Transverse colon (tissue), 4 donors: ENCODE measurements at regions not wholly inside any gene's neighbourhood (a gene's known extent, or its start where the extent isn't known, plus 50 kb on each side); places are given as distances from the start of the nearest gene placed in this dataset.

Experiments used
- DNase-seq: peaks from one replicate; pipeline ENCODE4 v3.0.0-alpha.2; 2019
- H3K27ac ChIP-seq, 4 donors: fragments of 200-600 bp; sonication (generic); 2 replicates each; pipeline ENCODE4 v1.5.1; 2016 to 2018; ENCODE audit warnings: inconsistent platforms in 4 of 4
- H3K27me3 ChIP-seq: fragments of 200-600 bp; sonication (generic); 2 replicates; pipeline ENCODE4 v1.5.1; 2017; ENCODE audit warnings: inconsistent platforms
- H3K36me3 ChIP-seq, 4 donors: fragments of 200-600 bp; sonication (generic); 2 replicates each; pipeline ENCODE4 v1.5.1; 2017 to 2019; ENCODE audit warnings: inconsistent platforms in 4 of 4
- H3K4me1 ChIP-seq, 4 donors: fragments of 200-600 bp; sonication (generic); 2 replicates each; pipeline ENCODE4 v1.5.1; 2017 to 2020; ENCODE audit warnings: inconsistent platforms in 4 of 4
- H3K4me3 ChIP-seq, 4 donors: fragments of 200-600 bp; sonication (generic); 1 replicate in 1 of 4; 2 replicates in 3 of 4; pipeline versions ENCODE4 v1.5.1 to v1.6.1; 2017 to 2019; ENCODE audit warnings: inconsistent platforms in 4 of 4
- H3K9me3 ChIP-seq, 2 donors: fragments of 200-600 bp; sonication (generic); 2 replicates each; pipeline ENCODE4 v1.5.1; 2017 to 2019; ENCODE audit warnings: inconsistent platforms in 2 of 2
- EP300 ChIP-seq: sonication (generic); formaldehyde crosslinking; IDR thresholded peaks from one replicate; pipeline ENCODE4 v1.6.1; 2017; ENCODE audit warnings: antibody characterized with exemption, low read depth
- POLR2A ChIP-seq: fragments of 450-650 bp; IDR thresholded peaks from one replicate; pipeline ENCODE4 v1.6.1; 2016; ENCODE audit warnings: antibody characterized with exemption, mild to moderate bottlenecking, moderate library complexity
- POLR2AphosphoS5 ChIP-seq, 3 donors: sonication (generic); formaldehyde crosslinking; IDR thresholded peaks; one replicate each; pipeline ENCODE4 v1.6.1; 2016; ENCODE audit warnings: antibody characterized with exemption in 3 of 3
- WGBS, 2 donors: methylation state at CpG; one replicate each; pipeline ENCODE4 v1.1.5; 2018; ENCODE audit warnings: low coverage in 1 of 2; 5-methylcytosine and 5-hydroxymethylcytosine counted together
- in situ Hi-C, 4 donors: fragments of 200-750 bp; cut with MboI; loops; one replicate each; pipeline versions ENCODE4 v1.15.0 to v1.15.1; 2017; ENCODE audit warnings: low sequenced_read_pairs in 3 of 4, low pct_ligation_motif_present in 1 of 4, low pct_unique_long_range_greater_than_20kb in 1 of 4
- intact Hi-C: fragments of 100-400 bp; cut with DNase I; formaldehyde crosslinking; loops from one replicate; pipeline ENCODE4 v1.15.1; 2023; ENCODE audit warnings: low total_unique reads
- TF ChIP-seq, protein P1 (sequence below), 5 experiments: fragments of 200-600 bp in 3 of 5; fragments of 450-650 bp in 2 of 5; sonication (generic) in 3 of 5; IDR thresholded peaks; 1 replicate in 2 of 5; 2 replicates in 3 of 5; pipeline ENCODE4 v1.5.1; 2016 to 2017; ENCODE audit warnings: antibody characterized with exemption in 5 of 5, inconsistent platforms in 3 of 5, mild to moderate bottlenecking in 2 of 5, moderate library complexity in 1 of 5

DNA sequence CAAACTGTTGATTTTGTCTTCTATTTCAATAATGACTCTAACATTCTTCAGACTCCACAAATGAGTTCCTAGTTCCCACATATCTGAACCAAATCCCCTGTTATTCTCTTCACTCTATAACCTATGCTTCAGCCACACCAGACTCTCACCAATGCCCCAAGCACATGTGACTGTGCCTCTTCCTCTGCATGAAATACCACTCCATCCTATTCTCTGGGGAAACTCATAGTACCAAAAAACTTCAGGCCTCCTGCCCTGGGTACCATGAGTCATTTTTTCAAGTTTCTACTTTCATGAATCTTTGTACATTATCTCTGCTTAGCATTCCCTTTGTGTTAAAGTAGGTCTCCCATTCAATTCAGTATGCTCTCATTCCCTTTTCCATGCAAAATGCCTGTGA, 353.2 kb downstream of the ZEB2 start:
- Histone ChIP-seq H3K27ac (no peak overlapping the region), H3K9me3 (no peaks in the 10 kb centered on the region), H3K4me1 (no peaks in the 10 kb centered on the region), H3K4me3 (no peak overlapping the region), H3K36me3 (no peaks in the 10 kb centered on the region), H3K27me3 (no peaks in the 10 kb centered on the region)
- in situ Hi-C loops (no loop called here), intact Hi-C loops (no loop called here)
- no peak for TF ChIP-seq EP300
- TF ChIP-seq, protein P1, sequence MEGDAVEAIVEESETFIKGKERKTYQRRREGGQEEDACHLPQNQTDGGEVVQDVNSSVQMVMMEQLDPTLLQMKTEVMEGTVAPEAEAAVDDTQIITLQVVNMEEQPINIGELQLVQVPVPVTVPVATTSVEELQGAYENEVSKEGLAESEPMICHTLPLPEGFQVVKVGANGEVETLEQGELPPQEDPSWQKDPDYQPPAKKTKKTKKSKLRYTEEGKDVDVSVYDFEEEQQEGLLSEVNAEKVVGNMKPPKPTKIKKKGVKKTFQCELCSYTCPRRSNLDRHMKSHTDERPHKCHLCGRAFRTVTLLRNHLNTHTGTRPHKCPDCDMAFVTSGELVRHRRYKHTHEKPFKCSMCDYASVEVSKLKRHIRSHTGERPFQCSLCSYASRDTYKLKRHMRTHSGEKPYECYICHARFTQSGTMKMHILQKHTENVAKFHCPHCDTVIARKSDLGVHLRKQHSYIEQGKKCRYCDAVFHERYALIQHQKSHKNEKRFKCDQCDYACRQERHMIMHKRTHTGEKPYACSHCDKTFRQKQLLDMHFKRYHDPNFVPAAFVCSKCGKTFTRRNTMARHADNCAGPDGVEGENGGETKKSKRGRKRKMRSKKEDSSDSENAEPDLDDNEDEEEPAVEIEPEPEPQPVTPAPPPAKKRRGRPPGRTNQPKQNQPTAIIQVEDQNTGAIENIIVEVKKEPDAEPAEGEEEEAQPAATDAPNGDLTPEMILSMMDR (IDR thresholded peaks at IDR 0.05): no peak
- no peak for DNase-seq

DNA sequence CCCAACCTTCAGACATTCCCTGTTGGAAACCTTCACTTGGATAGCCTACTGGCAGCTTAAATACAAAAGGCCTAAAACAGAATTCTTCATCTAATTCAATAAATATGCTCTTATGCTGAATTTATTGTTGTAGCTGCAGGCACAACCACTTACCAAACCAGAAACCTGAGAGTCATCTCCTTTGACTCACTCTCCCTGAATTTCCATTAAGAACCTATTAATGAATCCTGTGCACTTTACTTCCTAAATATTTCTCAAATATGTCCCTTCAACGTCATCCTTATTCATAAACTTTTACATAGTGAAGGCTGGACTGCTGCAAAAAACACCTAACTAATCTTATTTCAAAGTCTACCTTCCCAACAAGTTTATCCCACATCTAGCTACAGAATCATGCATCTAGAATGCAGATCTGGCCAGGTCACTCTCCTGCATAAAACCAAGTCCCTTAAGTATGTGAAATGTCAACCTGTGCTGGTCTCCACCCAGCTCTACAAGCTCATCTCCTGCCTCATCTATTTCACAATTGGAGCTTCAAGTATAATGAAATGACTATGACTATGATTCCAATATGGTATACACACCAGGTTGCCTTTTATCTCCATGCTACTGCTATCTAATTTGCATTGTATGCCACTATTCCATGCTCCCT, 354.2 kb downstream of the ZEB2 start:
- intact Hi-C loops (no loop called here), in situ Hi-C loops (no loop called here)
- no peak for DNase-seq
- H3K4me1 ChIP-seq: no peaks in the 10 kb centered on the region
- no peak overlapping the region for H3K4me3 ChIP-seq
- no peaks in the 10 kb centered on the region for H3K9me3 ChIP-seq
- H3K27me3 ChIP-seq: no peaks in the 10 kb centered on the region
- 94 to 100% methylated on average over 1 of the region's 1 CpG for WGBS, 2 donors
- TF ChIP-seq, protein P1 (IDR thresholded peaks at IDR 0.05): no peak
- TF ChIP-seq EP300 (no peak), POLR2A (no peak), POLR2AphosphoS5 (IDR thresholded peaks at IDR 0.05) (no peak)
- H3K27ac ChIP-seq: no peak overlapping the region
- H3K36me3 ChIP-seq: no peaks in the 10 kb centered on the region

DNA sequence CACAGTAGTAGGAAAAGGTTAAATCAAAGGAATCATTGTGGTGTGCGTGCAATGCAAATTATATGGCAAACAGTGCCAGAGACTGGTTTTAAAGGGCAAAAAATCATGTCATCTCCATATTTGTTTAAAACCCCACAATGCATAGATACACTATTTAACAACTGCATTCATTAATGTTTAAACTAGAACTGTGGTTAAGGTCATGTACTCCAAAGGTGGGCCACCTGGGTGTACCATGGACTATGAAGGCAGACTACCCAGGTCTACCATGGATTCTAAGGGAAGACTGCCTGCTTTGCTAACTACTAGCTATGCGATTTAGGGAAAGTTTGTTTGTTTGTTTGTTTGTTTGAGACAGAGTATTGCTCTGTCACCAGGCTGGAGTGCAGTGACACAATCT, 356.3 kb downstream of the ZEB2 start:
- H3K4me3 ChIP-seq: no peak overlapping the region
- in situ Hi-C loops: no loop called here
- DNase-seq: no peak
- TF ChIP-seq, protein P1 (IDR thresholded peaks at IDR 0.05): no peak
- TF ChIP-seq POLR2A: no peak
- no peak for TF ChIP-seq EP300
- TF ChIP-seq POLR2AphosphoS5 (IDR thresholded peaks at IDR 0.05): no peak
- H3K27me3 ChIP-seq: no peaks in the 10 kb centered on the region
- no peaks in the 10 kb centered on the region for H3K4me1 ChIP-seq
- 60 to 71% methylated on average over 1 to 2 of the region's 2 CpGs for WGBS, 2 donors
- no peaks in the 10 kb centered on the region for H3K9me3 ChIP-seq
- intact Hi-C loops: no loop called here
- H3K27ac ChIP-seq: no peak overlapping the region
- no peaks in the 10 kb centered on the region for H3K36me3 ChIP-seq

DNA sequence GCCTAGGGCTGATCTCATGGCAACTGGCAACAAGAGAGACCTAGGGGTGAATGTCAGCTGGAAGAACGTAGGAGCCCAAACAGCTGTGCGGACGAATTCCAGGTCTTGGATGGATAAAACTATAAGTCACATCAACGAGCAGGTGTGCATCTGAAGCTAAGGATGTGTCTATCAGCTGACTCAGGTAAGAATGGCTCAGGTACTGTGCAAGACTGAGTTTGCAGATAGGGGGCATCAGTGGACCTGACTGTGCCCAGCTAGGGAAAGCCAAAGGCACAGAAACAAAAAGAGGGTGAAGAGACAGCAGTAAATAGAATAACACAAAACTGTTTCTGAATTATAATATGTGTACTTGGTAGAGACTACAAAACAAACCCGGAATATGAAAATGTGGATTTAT, 357.3 kb downstream of the ZEB2 start:
- DNase-seq: peak; percentile 25
- no peak for TF ChIP-seq POLR2AphosphoS5 (IDR thresholded peaks at IDR 0.05)
- TF ChIP-seq, protein P1 (IDR thresholded peaks at IDR 0.05): peak; percentile 33 to 45 (median 42)
- no peaks in the 10 kb centered on the region for H3K9me3 ChIP-seq
- no peaks in the 10 kb centered on the region for H3K27me3 ChIP-seq
- in situ Hi-C loops: no loop called here
- 81 to 89% methylated on average over 5 of the region's 5 CpGs for WGBS, 2 donors
- H3K27ac ChIP-seq: no peak overlapping the region
- intact Hi-C loops: no loop called here
- no peaks in the 10 kb centered on the region for H3K36me3 ChIP-seq
- H3K4me3 ChIP-seq: no peak overlapping the region
- no peaks in the 10 kb centered on the region for H3K4me1 ChIP-seq
